ENCODE measurements at regions not wholly inside any gene's neighbourhood (a gene's known extent, or its start where the extent isn't known, plus 50 kb on each side); places are given as distances from the start of the nearest gene placed in this dataset.

- no peak overlapping the region for H3K27ac Mint-ChIP-seq
- peaks cover 6% of the 10 kb centered on the region; the same call in 1 of the 2 replicates for H3K36me3 Mint-ChIP-seq (ENCODE audit: low read depth)
- TF ChIP-seq CTCF (IDR thresholded peaks at IDR 0.05): no peak
- H3K4me1 Mint-ChIP-seq (ENCODE audit: low read depth): peaks cover 22% of the 10 kb centered on the region
- H3K27me3 Mint-ChIP-seq (ENCODE audit: insufficient read depth): no peaks in the 10 kb centered on the region
- H3K4me3 Mint-ChIP-seq: no peak overlapping the region
- DNase-seq: no peak
- H3K9me3 Mint-ChIP-seq: peaks cover 7% of the 10 kb centered on the region
These were observed 175.8 kb upstream of the BDNF start for GRCh38 chr11:27875831-27876775.

GRCh38 chr11:27874998-27875830 is 175.0 kb upstream of the BDNF start:
- Mint-ChIP-seq H3K27me3 (ENCODE audit: insufficient read depth) (no peaks in the 10 kb centered on the region), H3K4me3 (no peak overlapping the region), H3K27ac (no peak overlapping the region), H3K36me3 (ENCODE audit: low read depth) (peaks cover 6% of the 10 kb centered on the region; the same call in 1 of the 2 replicates), H3K4me1 (ENCODE audit: low read depth) (peaks cover 22% of the 10 kb centered on the region), H3K9me3 (peaks cover 7% of the 10 kb centered on the region)
- TF ChIP-seq CTCF (IDR thresholded peaks at IDR 0.05): no peak
- DNase-seq: no peak

GRCh38 chr11:27873664-27874063 is 173.4 kb upstream of the BDNF start:
- peaks cover 7% of the 10 kb centered on the region for H3K9me3 Mint-ChIP-seq
- H3K4me1 Mint-ChIP-seq (ENCODE audit: low read depth): peaks cover 24% of the 10 kb centered on the region
- no peak overlapping the region for H3K4me3 Mint-ChIP-seq
- DNase-seq: no peak
- H3K27ac Mint-ChIP-seq: no peak overlapping the region
- peaks cover 6% of the 10 kb centered on the region; the same call in 1 of the 2 replicates for H3K36me3 Mint-ChIP-seq (ENCODE audit: low read depth)
- no peak for TF ChIP-seq CTCF (IDR thresholded peaks at IDR 0.05)
- H3K27me3 Mint-ChIP-seq (ENCODE audit: insufficient read depth): no peaks in the 10 kb centered on the region

- no peak for TF ChIP-seq CTCF (IDR thresholded peaks at IDR 0.05)
- no peak for DNase-seq
- Mint-ChIP-seq H3K36me3 (ENCODE audit: low read depth) (peaks cover 6% of the 10 kb centered on the region; the same call in 1 of the 2 replicates), H3K9me3 (peaks cover 7% of the 10 kb centered on the region), H3K4me3 (no peak overlapping the region), H3K4me1 (ENCODE audit: low read depth) (peaks cover 28% of the 10 kb centered on the region), H3K27me3 (ENCODE audit: insufficient read depth) (no peaks in the 10 kb centered on the region), H3K27ac (no peak overlapping the region)
These were observed 170.8 kb upstream of the BDNF start for GRCh38 chr11:27871056-27871455.

- H3K4me3 Mint-ChIP-seq: no peak overlapping the region
- peaks cover 7% of the 10 kb centered on the region for H3K9me3 Mint-ChIP-seq
- peaks cover 23% of the 10 kb centered on the region for H3K4me1 Mint-ChIP-seq (ENCODE audit: low read depth)
- no peaks in the 10 kb centered on the region; the same call in 1 of the 2 replicates for H3K27me3 Mint-ChIP-seq (ENCODE audit: insufficient read depth)
- TF ChIP-seq CTCF (IDR thresholded peaks at IDR 0.05): no peak
- H3K36me3 Mint-ChIP-seq (ENCODE audit: low read depth): peaks cover 10% of the 10 kb centered on the region; the same call in 1 of the 2 replicates
- no peak for DNase-seq
- H3K27ac Mint-ChIP-seq: no peak overlapping the region
These were observed 169.4 kb upstream of the BDNF start for GRCh38 chr11:27869701-27870100.

Measured in HFFc6 (cell line).